ENCODE measurements at regions not wholly inside any gene's neighbourhood (a gene's known extent, or its start where the extent isn't known, plus 50 kb on each side); places are given as distances from the start of the nearest gene placed in this dataset.

- Histone ChIP-seq H3K4me1 (no peaks in the 10 kb centered on the region), H3K9me3 (no peaks in the 10 kb centered on the region), H3K27me3 (no peaks in the 10 kb centered on the region), H3K36me3 (no peaks in the 10 kb centered on the region), H3K4me3 (no peak overlapping the region), H3K27ac (no peak overlapping the region)
- DNase-seq (ENCODE audit: low spot score in 2 of 2) = no peak
- TF ChIP-seq, protein P1, sequence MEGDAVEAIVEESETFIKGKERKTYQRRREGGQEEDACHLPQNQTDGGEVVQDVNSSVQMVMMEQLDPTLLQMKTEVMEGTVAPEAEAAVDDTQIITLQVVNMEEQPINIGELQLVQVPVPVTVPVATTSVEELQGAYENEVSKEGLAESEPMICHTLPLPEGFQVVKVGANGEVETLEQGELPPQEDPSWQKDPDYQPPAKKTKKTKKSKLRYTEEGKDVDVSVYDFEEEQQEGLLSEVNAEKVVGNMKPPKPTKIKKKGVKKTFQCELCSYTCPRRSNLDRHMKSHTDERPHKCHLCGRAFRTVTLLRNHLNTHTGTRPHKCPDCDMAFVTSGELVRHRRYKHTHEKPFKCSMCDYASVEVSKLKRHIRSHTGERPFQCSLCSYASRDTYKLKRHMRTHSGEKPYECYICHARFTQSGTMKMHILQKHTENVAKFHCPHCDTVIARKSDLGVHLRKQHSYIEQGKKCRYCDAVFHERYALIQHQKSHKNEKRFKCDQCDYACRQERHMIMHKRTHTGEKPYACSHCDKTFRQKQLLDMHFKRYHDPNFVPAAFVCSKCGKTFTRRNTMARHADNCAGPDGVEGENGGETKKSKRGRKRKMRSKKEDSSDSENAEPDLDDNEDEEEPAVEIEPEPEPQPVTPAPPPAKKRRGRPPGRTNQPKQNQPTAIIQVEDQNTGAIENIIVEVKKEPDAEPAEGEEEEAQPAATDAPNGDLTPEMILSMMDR (IDR thresholded peaks at IDR 0.05) = no peak
- intact Hi-C loops (cut with DNase I) = no loop called here
Measured at GRCh38 chr3:25289663-25290062, 138.4 kb upstream of the RARB start.

DNA sequence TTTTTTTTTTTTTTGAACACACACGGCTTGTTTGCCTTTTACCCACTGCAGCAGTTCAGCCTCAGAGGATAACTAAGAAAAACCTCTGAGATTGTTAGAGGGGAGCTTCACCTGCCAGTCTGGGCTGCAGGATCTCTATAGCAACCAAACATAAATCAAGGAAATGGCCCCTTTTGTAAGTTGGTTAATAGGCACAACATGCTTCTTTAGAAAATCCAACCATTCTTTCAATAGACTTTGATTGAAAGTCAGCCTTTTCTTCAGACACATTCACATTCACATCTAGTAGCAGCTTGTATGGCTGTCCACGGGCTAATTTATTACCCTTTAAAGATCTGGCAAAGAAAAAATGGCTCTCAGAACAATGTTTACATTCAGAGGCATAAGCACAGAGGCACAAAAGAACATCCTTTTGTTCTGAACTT, 136.6 kb upstream of the RARB start:
- Histone ChIP-seq H3K36me3 (no peaks in the 10 kb centered on the region), H3K9me3 (no peaks in the 10 kb centered on the region), H3K27ac (no peak overlapping the region), H3K4me1 (no peaks in the 10 kb centered on the region), H3K4me3 (no peak overlapping the region), H3K27me3 (no peaks in the 10 kb centered on the region)
- intact Hi-C loops (cut with DNase I) = no loop called here
- TF ChIP-seq, protein P1 (IDR thresholded peaks at IDR 0.05) = no peak
- no peak for DNase-seq (ENCODE audit: low spot score in 2 of 2)

DNA sequence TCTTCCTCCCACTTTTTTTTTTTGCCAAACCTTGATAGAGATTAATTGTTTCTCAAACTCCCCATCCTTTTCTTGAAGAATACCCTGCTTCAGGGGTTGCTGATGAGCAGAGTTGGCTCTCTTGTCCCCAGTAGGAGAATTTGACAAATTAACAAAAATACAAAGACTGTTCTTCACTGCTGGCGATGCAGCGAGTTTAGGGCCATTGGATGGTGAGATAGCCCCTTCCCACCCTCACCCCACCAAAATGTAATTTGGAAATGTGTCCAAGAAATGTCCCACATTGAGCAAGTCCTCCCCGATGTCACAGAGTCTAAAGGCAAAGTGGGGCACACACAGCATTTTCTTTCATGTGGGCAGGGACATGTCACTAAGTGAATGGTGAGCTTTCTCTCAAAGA, 136.0 kb upstream of the RARB start:
- Histone ChIP-seq H3K4me3 (no peak overlapping the region), H3K36me3 (no peaks in the 10 kb centered on the region), H3K9me3 (no peaks in the 10 kb centered on the region), H3K4me1 (no peaks in the 10 kb centered on the region), H3K27ac (no peak overlapping the region), H3K27me3 (no peaks in the 10 kb centered on the region)
- TF ChIP-seq, protein P1 (IDR thresholded peaks at IDR 0.05) = no peak
- intact Hi-C loops (cut with DNase I) = no loop called here
- no peak for DNase-seq (ENCODE audit: low spot score in 2 of 2)

DNA sequence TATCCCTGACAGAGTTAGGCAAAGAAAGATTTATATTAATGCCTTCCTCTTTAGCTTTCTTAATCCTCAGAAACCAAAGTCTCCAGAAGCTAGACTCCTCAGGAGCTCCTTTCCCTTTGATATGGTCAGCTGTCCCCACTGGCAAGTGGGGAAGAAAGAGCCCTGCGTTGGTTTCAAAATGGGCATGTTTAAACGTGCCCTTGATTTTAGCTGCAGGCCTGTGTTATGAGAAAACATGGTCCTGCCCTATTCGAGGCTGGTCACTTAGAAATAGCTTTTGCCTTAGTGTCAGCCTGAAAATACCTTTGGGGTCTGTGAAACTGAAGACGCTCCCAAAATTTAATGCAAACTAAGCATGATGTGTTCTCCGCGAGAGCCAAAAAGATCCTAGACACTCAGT, 135.5 kb upstream of the RARB start:
- Histone ChIP-seq H3K4me3 (no peak overlapping the region), H3K27ac (no peak overlapping the region), H3K36me3 (no peaks in the 10 kb centered on the region), H3K4me1 (no peaks in the 10 kb centered on the region), H3K9me3 (no peaks in the 10 kb centered on the region), H3K27me3 (no peaks in the 10 kb centered on the region)
- TF ChIP-seq, protein P1 (IDR thresholded peaks at IDR 0.05) = no peak
- intact Hi-C loops (cut with DNase I) = no loop called here
- no peak for DNase-seq (ENCODE audit: low spot score in 2 of 2)

DNA sequence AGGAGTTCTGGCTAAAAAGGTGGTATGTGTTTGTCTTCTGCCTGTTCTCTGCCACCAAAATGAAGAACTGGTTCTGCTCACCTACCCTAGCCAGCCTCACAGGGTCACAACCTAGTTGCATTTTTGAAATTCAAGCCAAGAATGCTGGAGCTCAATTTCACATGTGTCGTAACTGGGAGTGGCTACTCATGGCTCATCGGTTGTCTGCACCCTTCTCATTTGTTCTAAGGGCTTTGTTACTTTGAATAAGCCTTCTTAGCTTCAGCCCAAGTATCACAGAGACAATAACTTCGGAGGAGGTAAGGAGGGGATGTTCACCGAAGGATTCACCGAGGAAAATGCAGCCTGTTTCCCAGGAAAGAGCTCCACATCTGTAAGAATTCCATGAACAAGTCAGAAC, 134.3 kb upstream of the RARB start:
- no peak overlapping the region for H3K27ac ChIP-seq
- no peaks in the 10 kb centered on the region for H3K9me3 ChIP-seq
- TF ChIP-seq, protein P1 (IDR thresholded peaks at IDR 0.05) = no peak
- intact Hi-C loops (cut with DNase I) = no loop called here
- H3K27me3 ChIP-seq = no peaks in the 10 kb centered on the region
- H3K4me1 ChIP-seq = no peaks in the 10 kb centered on the region
- no peak for DNase-seq (ENCODE audit: low spot score in 2 of 2)
- H3K4me3 ChIP-seq = no peak overlapping the region
- no peaks in the 10 kb centered on the region for H3K36me3 ChIP-seq

DNA sequence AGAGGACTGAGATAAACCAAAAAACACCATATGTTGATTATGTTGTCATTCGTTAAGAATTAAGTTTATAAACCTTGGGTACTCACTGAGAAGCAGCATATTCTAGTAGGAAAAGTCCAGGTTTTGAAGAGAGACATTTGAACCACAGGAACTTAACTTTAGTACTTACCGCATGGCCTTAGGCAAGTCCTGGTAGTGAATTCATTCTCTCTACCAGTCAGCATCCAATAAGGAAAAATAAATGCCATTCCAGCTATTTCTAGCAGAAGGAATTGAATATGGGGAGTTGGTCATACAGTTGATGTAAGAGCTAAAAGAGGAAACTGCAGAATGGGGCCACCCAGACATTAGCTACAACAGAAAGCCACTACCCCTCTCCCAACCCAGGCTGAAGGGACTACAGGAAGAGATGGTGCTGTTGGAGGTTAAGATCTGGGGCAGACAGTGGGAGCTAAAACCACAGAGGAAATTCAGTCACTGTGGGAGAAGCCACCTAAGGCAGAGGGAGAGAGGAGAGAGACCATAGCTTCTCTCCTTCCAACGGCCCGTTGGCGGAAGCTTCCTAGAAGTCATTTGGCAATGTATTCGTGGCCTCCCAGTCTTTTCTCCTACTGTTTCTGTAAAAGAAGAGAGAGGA, 133.8 kb upstream of the RARB start:
- no peak overlapping the region for H3K4me3 ChIP-seq
- DNase-seq (ENCODE audit: low spot score in 2 of 2) = no peak
- H3K27ac ChIP-seq = no peak overlapping the region
- intact Hi-C loops (cut with DNase I) = no loop called here
- H3K36me3 ChIP-seq = no peaks in the 10 kb centered on the region
- no peaks in the 10 kb centered on the region for H3K9me3 ChIP-seq
- H3K4me1 ChIP-seq = no peaks in the 10 kb centered on the region
- no peaks in the 10 kb centered on the region for H3K27me3 ChIP-seq
- TF ChIP-seq, protein P1 (IDR thresholded peaks at IDR 0.05) = no peak

All from ascending aorta (tissue), 2 donors.